Activated CD4-positive, alpha-beta T cell treated with anti-CD3 and anti-CD28 coated beads, Interleukin-2, amount 50 U/mL, for 24 hours (primary cell): ENCODE measurements at regions not wholly inside any gene's neighbourhood (a gene's known extent, or its start where the extent isn't known, plus 50 kb on each side); places are given as distances from the start of the nearest gene placed in this dataset.
"Not testable (repeated sequence)": the region's sequence is repeated elsewhere in the genome, so short reads cannot be mapped to it uniquely, and the experiment has no call there.

ENCODE experiments used
- DNase-seq, 2 donors: peaks; one replicate each; pipeline ENCODE4 v3.0.0-alpha.2; 2020; ENCODE audit warnings: low read depth in 1 of 2, low spot score in 1 of 2

DNA sequence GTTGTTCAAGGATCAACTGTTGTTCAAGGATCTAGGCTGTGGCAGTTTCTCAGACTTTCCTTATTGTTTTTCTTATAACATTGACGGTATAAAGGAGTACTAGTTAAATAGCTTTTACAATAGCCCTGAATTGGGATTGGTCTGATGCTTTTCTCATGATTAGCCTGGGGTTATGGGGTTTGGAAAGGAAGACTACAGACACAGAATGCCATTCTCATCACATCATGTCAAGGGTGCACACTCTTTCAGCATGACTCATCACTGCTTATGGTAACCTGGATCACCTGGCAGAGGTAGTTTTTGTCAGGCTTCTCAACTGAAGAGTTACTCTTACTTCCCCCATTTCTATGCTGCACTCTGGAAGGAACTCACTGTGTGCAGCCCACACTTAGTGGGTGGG is 194.2 kb upstream of the NPSR1 start:
- DNase-seq: no peak

GRCh38 chr7:34471844-34472243 is 186.2 kb upstream of the NPSR1 start:
- DNase-seq: no peak

DNA sequence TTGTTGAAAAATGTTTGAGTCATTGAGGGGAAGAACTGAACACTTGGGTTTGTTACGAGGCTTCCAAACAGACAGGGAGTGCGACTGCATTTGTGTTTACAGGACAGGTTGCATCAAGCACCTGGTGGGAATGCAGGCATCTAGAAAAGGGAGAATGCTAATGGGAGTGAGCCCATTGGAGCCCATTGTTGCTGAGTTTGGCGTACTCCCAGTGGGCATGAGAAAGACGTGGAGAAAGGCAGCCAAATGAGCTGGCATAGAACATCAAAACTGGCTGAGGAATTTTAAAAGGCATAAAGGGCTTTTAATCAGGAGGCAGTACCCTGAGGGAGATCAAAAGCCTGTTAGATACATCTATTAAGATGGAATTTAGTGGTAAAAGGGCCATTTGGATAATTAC is 171.6 kb upstream of the NPSR1 start:
- DNase-seq: no peak

DNA sequence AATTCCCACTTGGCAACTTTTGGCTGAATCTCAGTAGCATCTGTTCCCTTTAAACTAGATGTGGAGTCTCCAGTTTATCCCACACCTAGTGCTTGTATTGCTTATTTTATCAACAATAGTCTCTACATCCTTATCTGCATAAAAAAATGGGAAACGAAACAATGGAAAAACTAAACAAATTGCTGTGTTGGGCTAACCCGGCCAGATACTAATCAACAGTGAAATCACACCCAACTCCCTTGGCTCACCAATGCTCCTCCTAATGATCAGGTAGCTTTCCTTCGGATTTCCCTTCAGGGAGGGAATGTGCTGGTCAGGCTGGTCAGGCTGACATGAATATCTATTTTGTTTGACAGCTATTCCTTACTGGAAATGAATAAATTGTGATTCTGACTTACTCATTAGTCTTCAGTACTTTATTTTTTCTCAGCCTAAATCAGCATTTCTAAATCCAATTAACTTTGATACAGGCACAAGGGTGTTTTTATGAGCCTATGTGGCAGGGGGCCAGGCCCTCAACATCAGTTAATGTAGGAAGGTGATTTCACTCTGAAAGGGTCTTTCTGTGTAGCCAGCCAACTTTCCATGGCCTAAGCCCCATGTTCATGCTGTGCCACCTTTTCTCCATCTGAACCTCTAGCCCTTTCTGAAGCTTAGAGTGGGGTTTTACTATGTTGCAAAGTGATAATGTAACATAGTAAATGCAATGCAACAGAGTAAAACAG is 170.5 kb upstream of the NPSR1 start:
- no peak for DNase-seq

DNA sequence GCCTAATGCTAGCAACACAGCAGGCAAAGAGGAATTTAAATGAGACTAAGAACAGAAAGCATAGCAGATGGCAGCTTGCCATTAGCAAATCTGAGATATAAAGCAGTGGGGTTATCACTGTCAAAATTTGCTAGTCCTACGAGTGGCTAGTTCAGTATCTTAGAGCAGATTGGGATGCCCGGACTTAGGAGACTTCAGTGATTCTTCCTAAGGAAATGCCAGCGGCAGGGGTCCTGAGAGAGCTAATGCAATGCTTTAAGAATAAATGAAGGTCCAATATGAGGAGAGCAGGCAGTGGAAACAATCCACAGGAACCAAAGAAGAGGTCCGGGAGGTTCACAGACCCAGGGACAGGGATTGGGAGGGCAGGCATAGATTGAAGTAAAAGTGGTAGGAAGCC is 169.3 kb upstream of the NPSR1 start:
- no peak for DNase-seq

DNA sequence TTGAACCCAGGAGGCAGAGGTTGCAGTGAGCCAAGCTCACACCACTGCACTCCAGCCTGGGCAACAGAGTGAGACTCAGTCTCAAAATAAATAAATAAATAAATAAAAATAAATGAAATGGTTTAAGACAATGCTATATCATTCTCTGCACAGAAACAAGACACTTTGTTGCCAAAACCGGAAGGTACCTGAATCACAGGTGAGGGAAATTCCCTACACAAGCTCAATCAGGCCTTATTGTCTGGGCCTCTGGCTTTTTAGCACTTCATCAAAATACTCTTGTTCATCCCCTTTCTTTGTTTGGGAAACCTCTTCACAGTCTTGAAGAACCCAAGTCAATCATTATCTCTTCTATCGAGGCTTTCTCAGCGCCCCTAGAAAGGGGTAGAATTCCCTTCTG is 166.1 kb upstream of the NPSR1 start:
- no peak for DNase-seq

GRCh38 chr7:34493752-34494151 is 164.3 kb upstream of the NPSR1 start:
- DNase-seq: no peak

- no peak for DNase-seq
Observed at GRCh38 chr7:34497153-34497777, 160.8 kb upstream of the NPSR1 start.

- no peak for DNase-seq
Observed at GRCh38 chr7:34501156-34501555, 156.9 kb upstream of the NPSR1 start.

DNA sequence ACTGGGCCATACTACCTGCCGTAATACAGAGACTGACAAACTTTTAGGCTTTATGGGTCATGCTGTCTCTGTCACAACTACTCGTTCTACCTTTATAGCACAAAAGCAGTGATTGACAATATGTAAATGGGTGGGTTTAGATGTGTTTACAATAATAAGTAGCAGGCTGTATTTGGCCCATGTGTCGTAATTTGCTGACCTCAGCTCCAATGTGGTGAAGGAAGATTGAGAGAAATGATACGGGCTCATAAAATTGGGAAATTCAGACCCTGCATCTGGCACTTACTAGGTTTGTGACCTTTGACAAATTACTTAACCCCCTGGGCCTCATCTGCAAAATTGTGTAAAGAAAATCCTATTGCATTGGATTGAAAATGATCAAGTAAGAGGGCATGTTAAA is 150.8 kb upstream of the NPSR1 start:
- DNase-seq: no peak

- no peak for DNase-seq
Observed at GRCh38 chr7:34523226-34523918, 134.6 kb upstream of the NPSR1 start.

- no peak for DNase-seq
Observed at GRCh38 chr7:34530259-34530658, 127.8 kb upstream of the NPSR1 start.

DNA sequence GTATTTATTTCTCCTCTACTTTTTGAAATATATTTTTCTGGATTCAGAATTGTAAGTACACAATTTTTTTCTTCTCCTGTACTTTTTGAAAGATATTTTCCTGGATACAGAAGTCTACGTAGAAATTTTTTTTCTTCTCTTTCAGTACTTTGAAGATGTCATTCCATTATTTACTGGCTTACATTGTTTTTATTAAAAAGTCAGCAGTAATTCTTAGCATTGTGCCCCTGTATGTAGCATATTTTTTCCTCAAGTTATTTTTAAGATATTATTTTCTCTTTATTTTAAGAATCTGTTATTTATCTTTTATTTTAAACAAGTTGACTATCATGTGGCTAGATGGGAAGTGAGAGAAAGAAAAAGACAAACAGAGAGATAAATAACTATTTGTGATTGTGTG is 119.0 kb upstream of the NPSR1 start:
- no peak for DNase-seq

DNA sequence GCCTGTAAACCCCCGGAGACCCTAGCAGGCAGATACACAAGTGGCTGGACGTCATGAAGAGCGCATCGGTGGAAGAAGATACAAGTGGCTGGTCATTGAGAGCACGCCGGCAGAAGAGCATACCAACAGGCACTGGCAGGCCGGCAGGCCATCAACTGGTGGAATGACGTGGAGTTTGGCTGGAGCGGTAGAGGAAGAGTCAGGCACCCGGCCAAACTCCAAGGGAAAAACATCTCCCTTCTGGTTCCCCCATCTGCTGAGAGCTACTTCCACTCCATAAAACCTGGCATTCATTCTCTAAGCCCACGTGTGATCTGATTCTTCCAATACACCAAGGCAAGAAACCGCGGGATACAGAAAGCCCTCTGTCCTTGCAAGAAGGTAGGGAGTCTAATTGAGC is 113.4 kb upstream of the NPSR1 start:
- no peak for DNase-seq

- no peak for DNase-seq
Observed at GRCh38 chr7:34550996-34551395, 107.0 kb upstream of the NPSR1 start.

DNA sequence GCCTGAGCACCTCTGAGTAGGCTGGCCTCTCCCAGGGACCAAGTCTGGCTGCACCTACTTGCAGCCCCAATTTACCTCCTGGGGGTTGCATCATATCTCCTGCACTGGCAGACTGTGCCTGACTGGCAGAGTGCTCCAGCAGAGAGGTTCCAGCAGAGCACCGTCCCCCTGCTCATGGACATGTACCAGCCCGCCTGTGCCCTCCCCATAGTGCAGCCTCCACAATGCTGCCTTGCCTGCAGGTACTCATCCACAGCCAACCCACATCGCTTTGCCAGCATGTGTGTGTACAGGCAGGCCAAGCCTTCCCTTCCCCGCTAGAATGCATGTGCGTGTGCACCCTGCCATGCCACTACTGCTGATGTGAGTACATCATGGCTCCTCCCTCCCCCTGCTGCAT is 105.5 kb upstream of the NPSR1 start:
- DNase-seq: no peak

DNA sequence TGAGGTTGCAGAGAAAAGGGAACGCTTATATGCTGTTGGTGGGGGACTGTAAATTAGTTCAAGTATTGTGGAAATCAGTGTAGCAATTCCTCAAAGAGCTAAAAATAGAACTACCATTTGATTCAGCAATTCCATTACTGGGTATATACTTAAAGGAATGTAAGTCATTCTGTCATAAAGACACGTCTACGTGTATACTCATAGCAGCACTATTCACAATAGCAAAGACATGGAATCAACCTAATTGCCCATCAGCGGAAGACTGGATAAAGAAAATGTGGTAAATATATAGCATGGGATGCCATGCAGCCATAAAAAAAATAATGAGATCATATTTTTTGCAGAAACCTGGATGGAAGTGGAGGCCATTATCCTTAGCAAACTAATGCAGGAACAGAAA is 100.0 kb upstream of the NPSR1 start:
- DNase-seq: no peak

DNA sequence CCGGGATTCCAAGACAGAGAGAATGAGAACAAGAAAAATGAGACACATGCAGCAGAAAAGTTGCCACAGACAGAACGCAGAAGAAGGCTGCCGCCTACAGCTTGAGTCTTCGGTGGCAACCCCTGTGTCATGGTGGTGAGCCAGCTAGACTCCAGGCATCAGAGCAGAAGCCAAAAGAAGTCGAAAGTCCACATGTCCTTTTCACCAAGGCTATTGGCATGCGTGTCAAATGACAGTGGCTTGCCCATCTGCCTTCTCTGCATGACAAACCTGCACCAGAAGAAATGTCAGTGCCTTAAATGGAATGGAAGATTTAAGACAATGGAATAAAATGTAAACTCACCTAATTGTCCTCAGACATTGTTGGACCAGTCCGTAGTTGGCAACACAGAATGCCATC is 93.9 kb upstream of the NPSR1 start:
- DNase-seq: no peak

DNA sequence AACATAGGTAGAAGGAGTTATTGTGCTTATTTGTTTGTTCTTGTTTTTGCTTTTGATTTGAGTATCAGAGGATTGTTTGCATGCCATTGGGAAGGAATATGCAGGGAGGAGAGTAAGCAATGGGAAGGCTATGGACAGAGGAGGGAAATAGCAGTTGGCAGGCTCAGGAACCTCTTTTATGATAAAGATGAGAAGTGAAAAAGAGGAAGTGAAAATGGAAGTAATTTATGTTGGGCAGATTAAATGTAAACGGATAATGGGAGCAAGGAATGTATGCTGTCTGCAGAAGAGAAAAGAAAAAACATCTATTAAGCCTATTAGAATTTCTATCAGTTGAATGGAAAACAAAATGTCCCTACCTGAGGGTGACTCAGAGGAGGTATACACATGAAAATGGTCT is 90.1 kb upstream of the NPSR1 start:
- no peak for DNase-seq

- DNase-seq: no peak
Observed at GRCh38 chr7:34569975-34570699, 87.9 kb upstream of the NPSR1 start.

GRCh38 chr7:34575006-34575405 is 83.0 kb upstream of the NPSR1 start:
- no peak for DNase-seq

GRCh38 chr7:34577934-34578333 is 80.1 kb upstream of the NPSR1 start:
- DNase-seq: not testable (repeated sequence)
